Pulmonary artery endothelial cell (primary cell): ENCODE measurements at regions not wholly inside any gene's neighbourhood (a gene's known extent, or its start where the extent isn't known, plus 50 kb on each side); places are given as distances from the start of the nearest gene placed in this dataset.

Experiments
- DNase-seq: peaks from one replicate; pipeline ENCODE4 v3.0.0-alpha.2; 2011; ENCODE audit warnings: low read depth, low spot score

DNA sequence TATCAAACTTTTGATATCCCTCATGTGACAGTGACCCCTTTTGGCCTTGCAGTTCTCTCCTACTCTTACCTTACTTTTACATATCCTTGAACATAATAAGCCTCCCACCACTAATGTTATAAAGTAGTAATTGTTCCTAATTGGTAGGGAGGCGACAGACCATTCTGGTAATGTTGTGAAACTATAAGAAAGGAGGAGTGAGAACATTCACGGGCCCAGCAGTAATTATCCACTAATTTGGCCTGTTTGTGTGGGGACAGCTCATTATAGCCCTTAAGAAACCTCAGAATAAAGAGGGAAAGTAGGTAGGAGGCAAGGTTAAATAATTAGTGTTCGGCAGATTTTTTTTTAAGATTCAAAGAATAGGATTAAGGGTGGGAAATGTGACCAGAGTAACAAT, 1046.5 kb upstream of the ARRDC3 start:
- no peak for DNase-seq

DNA sequence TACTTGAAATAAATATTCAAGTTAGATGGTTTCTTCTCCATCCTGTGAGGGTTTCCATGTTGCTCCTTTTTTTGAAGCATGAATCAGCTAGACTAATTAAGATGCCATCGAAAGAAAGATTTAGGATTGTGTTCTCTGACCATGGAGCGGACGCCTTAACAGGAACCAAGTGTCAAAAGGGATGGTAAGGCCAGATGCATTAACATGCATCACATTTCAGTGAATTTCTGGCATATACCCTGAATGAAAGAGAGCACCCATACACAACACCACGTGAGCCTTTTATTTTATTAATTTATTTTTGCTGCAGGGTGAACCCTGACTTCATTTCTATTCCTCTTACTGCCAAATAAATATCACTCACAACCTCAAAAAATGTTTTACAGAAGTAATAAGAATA, 1045.3 kb upstream of the ARRDC3 start:
- DNase-seq, result no peak

DNA sequence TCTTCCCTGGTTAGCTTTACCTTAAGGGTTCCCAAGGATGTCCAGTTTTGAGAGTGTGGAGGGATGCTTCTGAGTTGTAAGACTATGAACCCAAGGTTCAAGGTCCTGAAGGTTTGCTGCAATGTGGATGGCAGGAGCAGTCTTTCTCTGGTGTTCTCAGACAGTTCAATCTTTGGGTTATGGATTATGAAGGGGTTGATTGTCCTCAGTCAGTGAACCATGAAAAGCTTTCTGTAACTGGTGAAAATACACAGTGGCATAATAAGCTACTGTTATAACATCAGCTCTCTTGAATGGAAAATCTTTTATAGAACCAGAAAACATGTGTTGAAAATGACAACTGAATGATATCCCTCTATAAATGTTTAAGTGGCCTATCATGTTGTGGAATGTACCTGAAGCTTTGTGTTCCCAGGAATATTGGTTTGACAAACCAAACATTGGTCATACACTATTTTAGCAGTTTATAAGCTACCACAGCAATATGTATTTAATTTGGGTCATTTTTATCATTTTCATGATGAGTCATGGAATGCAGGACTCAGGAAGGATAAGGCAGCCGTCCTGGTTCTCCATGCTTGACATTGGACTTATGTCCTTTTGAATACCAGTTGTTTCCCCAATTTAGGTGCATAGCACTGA, 1041.8 kb upstream of the ARRDC3 start:
- no peak for DNase-seq

GRCh38 chr5:92421942-92422341, 1038.8 kb upstream of the ARRDC3 start:
- no peak for DNase-seq

GRCh38 chr5:92421196-92421595, 1038.1 kb upstream of the ARRDC3 start:
- no peak for DNase-seq

- DNase-seq, result no peak
Measured at GRCh38 chr5:92419261-92419660, 1036.1 kb upstream of the ARRDC3 start.

GRCh38 chr5:92418341-92418740, 1035.2 kb upstream of the ARRDC3 start:
- no peak for DNase-seq

DNA sequence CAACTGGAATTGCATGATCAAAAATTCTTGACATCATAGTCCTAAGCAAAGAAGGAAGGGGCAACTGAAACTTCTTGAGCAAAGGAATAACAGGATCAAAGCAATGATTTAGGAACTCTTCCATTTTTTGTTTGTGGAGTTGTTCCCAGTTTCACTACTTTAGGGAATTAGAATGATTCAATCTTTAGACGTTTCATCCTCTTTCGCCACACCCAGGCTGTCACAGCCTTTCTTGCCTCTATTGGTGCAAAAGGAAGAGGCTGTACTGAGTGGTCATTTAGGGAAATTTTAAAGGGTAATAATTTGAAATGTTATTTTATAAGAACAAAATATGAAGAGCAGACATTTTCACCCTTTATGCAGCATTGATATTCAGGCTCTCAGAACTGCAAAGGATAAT, 1026.0 kb upstream of the ARRDC3 start:
- no peak for DNase-seq

GRCh38 chr5:92402956-92403702, 1020.0 kb upstream of the ARRDC3 start:
- DNase-seq, result no peak

GRCh38 chr5:92402045-92402444, 1018.9 kb upstream of the ARRDC3 start:
- DNase-seq, result no peak

DNA sequence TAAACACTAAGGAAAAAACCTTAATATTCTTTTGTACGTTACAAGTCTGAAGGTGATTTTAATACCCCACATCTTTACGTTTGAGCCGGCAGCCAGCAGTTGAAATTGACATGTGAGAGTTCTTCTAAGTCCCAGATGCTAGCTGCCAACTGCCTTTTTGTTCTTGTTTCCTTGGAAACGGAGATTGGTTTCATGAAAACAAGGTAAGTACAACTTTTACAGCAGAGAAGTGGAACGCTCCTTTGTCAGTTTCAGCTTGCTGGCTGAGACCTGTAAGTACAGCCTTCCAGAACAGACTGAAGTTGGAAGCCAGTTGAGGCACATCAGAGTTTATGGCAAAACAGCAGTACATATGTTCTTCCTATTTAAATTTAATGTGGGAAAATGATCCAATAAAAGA, 1018.4 kb upstream of the ARRDC3 start:
- no peak for DNase-seq

GRCh38 chr5:92394936-92395335, 1011.8 kb upstream of the ARRDC3 start:
- DNase-seq, result no peak

- DNase-seq, result no peak
Measured at GRCh38 chr5:92390657-92391056, 1007.5 kb upstream of the ARRDC3 start.

- no peak for DNase-seq
Measured at GRCh38 chr5:92380069-92380770, 997.1 kb upstream of the ARRDC3 start.

DNA sequence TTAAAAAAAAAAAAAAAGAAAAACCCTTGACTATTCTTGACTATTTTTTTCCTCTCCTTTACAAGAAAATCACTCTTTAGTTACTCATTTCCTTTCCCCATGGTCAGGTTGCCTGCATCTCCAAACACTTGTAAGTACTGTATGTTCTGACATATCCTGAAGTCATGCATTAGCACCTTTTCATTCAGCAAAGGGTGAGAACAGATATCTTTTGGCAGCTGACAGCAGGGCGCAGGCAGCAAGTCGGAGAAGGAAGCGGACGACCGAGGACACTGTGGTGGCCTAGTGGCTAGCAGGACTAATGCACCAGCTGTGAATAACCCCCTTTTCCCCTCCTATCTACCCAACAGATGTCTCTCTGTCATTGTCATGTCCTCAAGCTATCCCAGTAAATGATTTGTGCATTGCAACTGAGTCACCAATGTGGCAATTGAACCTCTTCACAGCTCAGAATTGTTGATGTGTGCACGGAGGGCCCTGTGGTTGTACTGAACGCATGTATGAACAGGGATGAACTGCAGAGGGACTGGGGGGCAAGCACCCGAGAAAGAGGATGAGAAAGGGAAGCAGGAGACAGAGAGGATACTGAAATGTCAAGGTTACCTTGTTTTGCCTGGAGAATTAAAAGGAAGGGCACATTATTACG, 996.0 kb upstream of the ARRDC3 start:
- DNase-seq, result no peak

DNA sequence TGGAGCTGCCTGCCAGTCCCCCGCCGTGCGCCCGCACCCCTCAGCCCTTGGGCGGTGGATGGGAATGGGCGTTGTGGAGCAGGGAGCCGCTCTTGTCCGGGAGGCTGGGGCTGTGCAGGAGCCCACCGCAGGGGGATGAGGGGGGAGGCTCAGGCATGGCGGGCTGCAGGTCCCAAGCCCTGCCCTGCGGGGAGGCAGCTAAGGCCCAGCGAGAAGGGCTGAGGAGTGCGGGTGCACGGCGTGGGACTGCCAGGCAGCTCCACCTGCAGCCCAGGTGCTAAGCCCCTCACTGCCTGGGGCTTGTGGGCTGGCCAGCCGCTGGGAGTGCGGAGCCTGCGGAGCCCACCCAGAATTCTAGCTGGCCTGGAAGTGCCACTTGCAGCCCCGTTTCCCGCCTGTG, 991.7 kb upstream of the ARRDC3 start:
- DNase-seq, result no peak

DNA sequence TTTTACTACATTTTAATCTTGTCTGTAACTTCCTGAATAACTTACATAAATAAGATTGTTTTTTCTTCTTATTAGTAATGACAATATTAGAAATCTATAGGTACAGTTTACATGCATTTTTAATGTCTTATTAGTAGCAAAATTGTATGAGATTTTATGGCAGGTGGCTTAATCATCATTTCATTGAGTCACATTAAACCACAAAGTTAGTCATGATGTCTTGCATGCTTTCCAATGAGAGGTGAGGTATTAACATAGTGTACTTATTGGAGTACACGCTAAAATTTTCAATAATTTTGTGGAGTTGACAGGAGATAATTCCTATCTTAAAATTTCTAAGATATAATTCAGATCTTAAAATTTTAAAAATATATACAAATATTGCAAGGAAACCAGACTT, 989.6 kb upstream of the ARRDC3 start:
- DNase-seq, result no peak

DNA sequence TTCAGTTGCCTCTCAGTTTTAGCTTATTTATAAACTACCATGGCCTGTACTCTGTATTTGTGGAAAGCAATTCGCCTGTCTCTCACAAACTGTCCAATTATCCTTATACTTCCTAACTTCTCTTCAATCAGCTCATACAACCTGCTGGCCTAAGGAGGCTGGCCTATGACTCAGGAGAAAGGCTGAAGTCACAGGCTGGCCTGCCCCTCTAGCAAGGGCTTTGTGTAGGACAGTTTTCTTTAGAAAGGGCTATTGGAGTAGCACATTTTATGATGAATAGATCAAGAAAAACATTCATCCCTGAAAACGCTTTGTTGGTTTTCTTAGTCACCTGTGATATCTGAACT, 988.7 kb upstream of the ARRDC3 start:
- no peak for DNase-seq

DNA sequence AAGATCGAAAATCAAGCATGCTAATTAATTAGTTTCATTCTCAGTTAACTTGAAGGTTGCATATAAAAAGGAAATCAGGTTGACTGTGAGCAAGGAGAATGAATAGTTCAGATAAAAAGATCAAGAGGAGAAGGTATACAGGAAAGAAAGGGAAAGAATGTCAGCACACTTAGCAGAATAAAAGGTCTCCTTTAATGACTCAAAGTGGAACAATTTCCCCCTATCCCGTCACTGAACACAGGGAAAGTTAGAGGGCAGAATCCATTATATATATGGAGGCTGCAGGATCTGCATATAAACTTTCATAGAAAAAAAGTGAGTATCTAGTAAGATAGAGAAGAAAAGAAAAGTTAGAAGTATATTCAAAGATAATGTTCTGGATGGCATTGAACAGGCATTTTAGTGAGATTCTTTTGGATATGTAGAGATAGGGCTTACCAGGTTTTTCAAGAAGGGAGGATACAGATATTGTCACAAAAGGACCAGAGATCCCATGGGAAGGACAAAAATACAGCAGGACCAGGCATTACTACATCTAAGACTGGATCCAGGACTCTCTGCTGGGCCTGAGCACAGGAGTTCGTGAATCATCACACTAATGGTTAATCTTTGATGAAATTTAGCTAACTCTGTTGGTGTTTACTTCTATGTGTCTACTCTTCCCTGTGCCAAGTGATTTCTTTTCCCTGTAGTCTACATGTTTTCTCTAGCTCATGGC, 988.2 kb upstream of the ARRDC3 start:
- no peak for DNase-seq

DNA sequence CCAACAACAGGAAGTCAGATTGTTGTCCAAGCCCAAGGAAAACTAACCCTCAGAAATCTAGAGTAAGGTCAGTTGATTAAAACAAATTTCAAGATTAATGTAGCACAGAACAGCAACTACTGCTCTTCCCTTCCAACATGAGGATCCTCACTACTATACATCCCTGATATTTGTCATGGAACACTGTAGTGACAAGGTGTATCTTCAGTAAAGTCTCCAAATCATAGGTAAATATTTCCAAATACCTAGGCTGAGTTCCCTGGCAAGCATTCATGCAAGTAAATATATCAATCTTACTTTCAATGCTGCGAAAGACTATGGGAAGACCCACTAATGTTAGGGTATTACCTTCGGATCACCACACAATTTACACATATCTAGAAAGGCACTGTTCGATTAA, 986.9 kb upstream of the ARRDC3 start:
- no peak for DNase-seq

- DNase-seq, result no peak
Measured at GRCh38 chr5:92369587-92369986, 986.5 kb upstream of the ARRDC3 start.
